ENCODE measurements at regions not wholly inside any gene's neighbourhood (a gene's known extent, or its start where the extent isn't known, plus 50 kb on each side); places are given as distances from the start of the nearest gene placed in this dataset.

GRCh38 chr13:53499576-53500133 is 471.0 kb downstream of the OLFM4 start:
- TF ChIP-seq, protein P1, sequence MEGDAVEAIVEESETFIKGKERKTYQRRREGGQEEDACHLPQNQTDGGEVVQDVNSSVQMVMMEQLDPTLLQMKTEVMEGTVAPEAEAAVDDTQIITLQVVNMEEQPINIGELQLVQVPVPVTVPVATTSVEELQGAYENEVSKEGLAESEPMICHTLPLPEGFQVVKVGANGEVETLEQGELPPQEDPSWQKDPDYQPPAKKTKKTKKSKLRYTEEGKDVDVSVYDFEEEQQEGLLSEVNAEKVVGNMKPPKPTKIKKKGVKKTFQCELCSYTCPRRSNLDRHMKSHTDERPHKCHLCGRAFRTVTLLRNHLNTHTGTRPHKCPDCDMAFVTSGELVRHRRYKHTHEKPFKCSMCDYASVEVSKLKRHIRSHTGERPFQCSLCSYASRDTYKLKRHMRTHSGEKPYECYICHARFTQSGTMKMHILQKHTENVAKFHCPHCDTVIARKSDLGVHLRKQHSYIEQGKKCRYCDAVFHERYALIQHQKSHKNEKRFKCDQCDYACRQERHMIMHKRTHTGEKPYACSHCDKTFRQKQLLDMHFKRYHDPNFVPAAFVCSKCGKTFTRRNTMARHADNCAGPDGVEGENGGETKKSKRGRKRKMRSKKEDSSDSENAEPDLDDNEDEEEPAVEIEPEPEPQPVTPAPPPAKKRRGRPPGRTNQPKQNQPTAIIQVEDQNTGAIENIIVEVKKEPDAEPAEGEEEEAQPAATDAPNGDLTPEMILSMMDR (IDR thresholded peaks at IDR 0.05) = no peak
- TF ChIP-seq POLR2A (IDR thresholded peaks at IDR 0.05) = no peak
